ENCODE measurements at regions not wholly inside any gene's neighbourhood (a gene's known extent, or its start where the extent isn't known, plus 50 kb on each side); places are given as distances from the start of the nearest gene placed in this dataset.
A peak's percentile ranks its signal among the peaks of the same experiment; 100 is the strongest.

GRCh38 chr1:109828756-109829505 is 65.2 kb upstream of the EPS8L3 start:
- no peak for DNase-seq (ENCODE audit: missing footprints)
- intact Hi-C loops (cut with DNase I): no loop called here
- no peak for ATAC-seq

GRCh38 chr1:109827986-109828385 is 64.3 kb upstream of the EPS8L3 start:
- DNase-seq (ENCODE audit: missing footprints) (no peak), ATAC-seq (no peak)
- intact Hi-C loops (cut with DNase I): no loop called here

GRCh38 chr1:109827466-109827865 is 63.7 kb upstream of the EPS8L3 start:
- intact Hi-C loops (cut with DNase I): no loop called here

GRCh38 chr1:109826930-109827349 is 63.2 kb upstream of the EPS8L3 start:
- ATAC-seq (peak; percentile 40), DNase-seq (ENCODE audit: missing footprints) (peak; percentile 81)
- intact Hi-C loops (cut with DNase I): no loop called here

More at GRCh38 chr1:109827466-109827865, 63.7 kb upstream of the EPS8L3 start:
- DNase-seq (ENCODE audit: missing footprints) (no peak), ATAC-seq (no peak)

- intact Hi-C loops (cut with DNase I): no loop called here
- ATAC-seq: no peak
- DNase-seq (ENCODE audit: missing footprints): no peak
Measured at GRCh38 chr1:109826446-109826845, 62.7 kb upstream of the EPS8L3 start.

- DNase-seq (ENCODE audit: missing footprints) (no peak), ATAC-seq (no peak)
- intact Hi-C loops (cut with DNase I): no loop called here
Measured at GRCh38 chr1:109824349-109825115, 60.8 kb upstream of the EPS8L3 start.

- ATAC-seq (peak; percentile 62), DNase-seq (ENCODE audit: missing footprints) (no peak)
- intact Hi-C loops (cut with DNase I): no loop called here
Measured at GRCh38 chr1:109823543-109824348, 60.0 kb upstream of the EPS8L3 start.

- DNase-seq (ENCODE audit: missing footprints) (no peak), ATAC-seq (no peak)
- intact Hi-C loops (cut with DNase I): no loop called here
Measured at GRCh38 chr1:109822749-109823542, 59.2 kb upstream of the EPS8L3 start.

- no peak for DNase-seq (ENCODE audit: missing footprints)
- peak; percentile 72 for ATAC-seq
- intact Hi-C loops (cut with DNase I): no loop called here
Measured at GRCh38 chr1:109821831-109822745, 58.4 kb upstream of the EPS8L3 start.

- intact Hi-C loops (cut with DNase I): no loop called here
- DNase-seq (ENCODE audit: missing footprints) (peak; percentile 74), ATAC-seq (peak; percentile 6)
Measured at GRCh38 chr1:109821221-109821669, 57.5 kb upstream of the EPS8L3 start.

GRCh38 chr1:109819906-109820305 is 56.2 kb upstream of the EPS8L3 start:
- no peak for DNase-seq (ENCODE audit: missing footprints)
- intact Hi-C loops (cut with DNase I): no loop called here
- ATAC-seq: no peak

- no peak for DNase-seq (ENCODE audit: missing footprints)
- intact Hi-C loops (cut with DNase I): no loop called here
- ATAC-seq: no peak
Measured at GRCh38 chr1:109818988-109819764, 55.5 kb upstream of the EPS8L3 start.

- DNase-seq (ENCODE audit: missing footprints) (no peak), ATAC-seq (peak; percentile 20)
- intact Hi-C loops (cut with DNase I): no loop called here
Measured at GRCh38 chr1:109818271-109818987, 54.7 kb upstream of the EPS8L3 start.

- intact Hi-C loops (cut with DNase I): no loop called here
- DNase-seq (ENCODE audit: missing footprints) (no peak), ATAC-seq (no peak)
Measured at GRCh38 chr1:109817881-109818270, 54.2 kb upstream of the EPS8L3 start.

GRCh38 chr1:109816975-109817535 is 53.3 kb upstream of the EPS8L3 start:
- intact Hi-C loops (cut with DNase I): no loop called here
- DNase-seq (ENCODE audit: missing footprints): no peak
- ATAC-seq: no peak

Measured in Right ventricle myocardium inferior (tissue), 1 donor.